Gastrocnemius medialis (tissue), 4 donors: ENCODE measurements at regions not wholly inside any gene's neighbourhood (a gene's known extent, or its start where the extent isn't known, plus 50 kb on each side); places are given as distances from the start of the nearest gene placed in this dataset.

Source experiments
- CTCF ChIP-seq, 5 experiments: fragments of 450-650 bp in 3 of 5; fragments of 200-600 bp in 2 of 5; sonication (generic) in 2 of 5; IDR thresholded peaks in 4 of 5; conservative IDR thresholded peaks in 1 of 5; 1 replicate in 4 of 5; 2 replicates in 1 of 5; pipeline ENCODE4 v1.5.1; 2016 to 2019; ENCODE audit warnings: antibody characterized with exemption in 5 of 5, mild to moderate bottlenecking in 3 of 5, moderate library complexity in 3 of 5
- POLR2A ChIP-seq, 2 donors: fragments of 450-650 bp; IDR thresholded peaks; one replicate each; pipeline ENCODE4 v1.6.1; 2017; ENCODE audit warnings: antibody characterized with exemption in 2 of 2, mild to moderate bottlenecking in 2 of 2, moderate library complexity in 2 of 2

- no peak for TF ChIP-seq CTCF (IDR thresholded peaks at IDR 0.05 in 4 of 5, conservative IDR thresholded peaks at IDR 0.05 in 1 of 5)
- no peak for TF ChIP-seq POLR2A (IDR thresholded peaks at IDR 0.05)
Measured at GRCh38 chr5:89342106-89342876, 459.3 kb upstream of the MEF2C start.
